PC-3 (cell line): ENCODE measurements at regions not wholly inside any gene's neighbourhood (a gene's known extent, or its start where the extent isn't known, plus 50 kb on each side); places are given as distances from the start of the nearest gene placed in this dataset.

Experiments
- ATAC-seq: fragments of 200-7000 bp; cut with Tn5 transposase; 2 replicates; pipeline ENCODE4 v1.9.1; 2020; ENCODE audit warnings: mild to moderate bottlenecking, moderate library complexity
- BruUV-seq: library from RNA; stranded (reverse); fragments of 400-500 nt; replicated peaks from 2 replicates; lab custom pipeline; 2021; lab: Mats Ljungman, UMichigan
- CTCF ChIA-PET: fragments of 300-600 bp; sonication (Branson Sonifier 250); formaldehyde crosslinking; loops from one replicate; lab custom pipeline; 2022; ENCODE audit warnings: antibody characterized with exemption; lab: Charles Lee
- POLR2A ChIA-PET: fragments of 300-600 bp; sonication (Branson Sonifier 250); formaldehyde crosslinking; loops from one replicate; lab custom pipeline; 2022; ENCODE audit warnings: antibody characterized with exemption; ENCODE audit not compliant: unreplicated experiment; lab: Charles Lee
- DNase-seq: peaks from one replicate; pipeline ENCODE4 v3.0.0-alpha.2; 2015
- H2AFZ ChIP-seq: fragments of 300-600 bp; sonication (generic); 2 replicates; pipeline ENCODE4 v1.6.0; 2016; ENCODE audit warnings: antibody characterized with exemption, low read length
- H3F3A ChIP-seq: fragments of 300-600 bp; sonication (generic); one replicate; pipeline ENCODE4 v1.6.0; 2017; ENCODE audit warnings: antibody characterized with exemption, low read length, control low read depth, mild to moderate bottlenecking; ENCODE audit not compliant: unreplicated experiment
- H3K27ac ChIP-seq: fragments of 300-600 bp; sonication (generic); 2 replicates; pipeline ENCODE4 v1.5.1; 2016; ENCODE audit warnings: mild to moderate bottlenecking, low read length
- H3K27me3 ChIP-seq: fragments of 300-600 bp; sonication (generic); 2 replicates; pipeline ENCODE4 v1.6.1; 2016; ENCODE audit warnings: low read length, mixed read lengths
- H3K36me3 ChIP-seq: fragments of 300-600 bp; sonication (generic); 2 replicates; pipeline ENCODE4 v1.6.1; 2016; ENCODE audit warnings: low read depth, mixed run types, low read length, mixed read lengths
- H3K4me1 ChIP-seq: fragments of 300-600 bp; sonication (generic); 2 replicates; pipeline ENCODE4 v1.5.1; 2016; ENCODE audit warnings: low read length; ENCODE audit not compliant: insufficient read depth
- H3K4me2 ChIP-seq: fragments of 300-600 bp; sonication (generic); 2 replicates; pipeline ENCODE4 v1.6.0; 2016; ENCODE audit warnings: low read length
- H3K4me3 ChIP-seq: fragments of 300-600 bp; sonication (generic); 2 replicates; pipeline ENCODE4 v1.5.1; 2016; ENCODE audit warnings: mild to moderate bottlenecking, low read length, mixed read lengths
- H3K79me2 ChIP-seq: fragments of 300-600 bp; sonication (generic); 2 replicates; pipeline ENCODE4 v1.6.1; 2017; ENCODE audit warnings: low read length, mixed read lengths
- H3K9ac ChIP-seq: fragments of 300-600 bp; sonication (generic); 2 replicates; pipeline ENCODE4 v1.6.0; 2016; ENCODE audit warnings: mild to moderate bottlenecking, low read length
- H3K9me2 ChIP-seq: fragments of 300-600 bp; sonication (generic); replicated peaks from 2 replicates; pipeline ENCODE4 v1.6.1; 2016; ENCODE audit warnings: mixed run types, low read length, mixed read lengths
- H3K9me3 ChIP-seq: fragments of 300-600 bp; sonication (generic); 2 replicates; pipeline ENCODE4 v1.6.1; 2016; ENCODE audit warnings: low read length, mixed read lengths
- H4K20me1 ChIP-seq: fragments of 300-600 bp; sonication (generic); 2 replicates; pipeline ENCODE4 v1.6.1; 2016; ENCODE audit warnings: low read length, mixed read lengths
- CTCF ChIP-seq: fragments of 300-600 bp; sonication (generic); conservative IDR thresholded peaks from 2 replicates; pipeline ENCODE4 v1.5.1; 2017; ENCODE audit warnings: antibody characterized with exemption, low read depth, mild to moderate bottlenecking, low read length
- EZH2 ChIP-seq: fragments of 300-600 bp; sonication (generic); IDR thresholded peaks from one replicate; pipeline ENCODE4 v1.6.1; 2017; ENCODE audit warnings: antibody characterized with exemption, mild to moderate bottlenecking, low read length; ENCODE audit not compliant: unreplicated experiment
- EZH2phosphoT487 ChIP-seq: fragments of 300-600 bp; sonication (generic); IDR thresholded peaks from 2 replicates; pipeline ENCODE4 v1.6.1; 2018; ENCODE audit warnings: mild to moderate bottlenecking, antibody characterized with exemption, low read length, borderline replicate concordance
- intact Hi-C: fragments of 100-400 bp; cut with micrococcal nuclease; formaldehyde crosslinking; loops from 2 replicates; pipeline ENCODE4 v1.9.0; 2023

- Histone ChIP-seq H2AFZ (no peak overlapping the region), H3K4me2 (no peak overlapping the region), H3K9me3 (no peaks in the 10 kb centered on the region), H3K4me3 (no peak overlapping the region), H3K9ac (no peak overlapping the region), H3F3A (no peaks in the 10 kb centered on the region), H3K4me1 (no peaks in the 10 kb centered on the region), H3K36me3 (no peaks in the 10 kb centered on the region), H3K27ac (no peak overlapping the region), H3K27me3 (peaks cover 86% of the 10 kb centered on the region), H3K79me2 (no peaks in the 10 kb centered on the region), H4K20me1 (no peaks in the 10 kb centered on the region), H3K9me2 (no peaks in the 10 kb centered on the region)
- intact Hi-C loops, result no loop called here
- no peak for ATAC-seq
- DNase-seq, result no peak
- BruUV-seq, result no TSS peak
- TF ChIP-seq EZH2phosphoT487, result no peak
- no peak for TF ChIP-seq EZH2
- TF ChIP-seq CTCF, result no peak
- ChIA-PET CTCF (no interaction called here), POLR2A (no interaction called here)
These were observed 345.8 kb downstream of the ALG10 start for GRCh38 chr12:34368079-34368478.

GRCh38 chr12:34371050-34371449 lies 348.8 kb downstream of the ALG10 start:
- Histone ChIP-seq H3K9me3 (no peaks in the 10 kb centered on the region), H2AFZ (no peak overlapping the region), H3K36me3 (no peaks in the 10 kb centered on the region), H3K4me3 (no peak overlapping the region), H3K9me2 (no peaks in the 10 kb centered on the region), H3K27ac (no peak overlapping the region), H3K4me2 (no peak overlapping the region), H3F3A (no peaks in the 10 kb centered on the region), H4K20me1 (no peaks in the 10 kb centered on the region), H3K79me2 (no peaks in the 10 kb centered on the region), H3K9ac (no peak overlapping the region), H3K27me3 (peaks cover 75% of the 10 kb centered on the region), H3K4me1 (no peaks in the 10 kb centered on the region)
- POLR2A ChIA-PET, result no interaction called here
- TF ChIP-seq EZH2 (no peak), EZH2phosphoT487 (no peak), CTCF (no peak)
- BruUV-seq, result no TSS peak
- ATAC-seq (no peak), DNase-seq (no peak)
- intact Hi-C loops, result no loop called here
- CTCF ChIA-PET, result no interaction called here

GRCh38 chr12:34372003-34372402 lies 349.7 kb downstream of the ALG10 start:
- ChIA-PET CTCF (no interaction called here), POLR2A (no interaction called here)
- ATAC-seq (no peak), DNase-seq (no peak)
- no peaks in the 10 kb centered on the region for H3K9me3 ChIP-seq
- TF ChIP-seq EZH2 (no peak), CTCF (no peak), EZH2phosphoT487 (no peak)
- no peak overlapping the region for H3K27ac ChIP-seq
- intact Hi-C loops, result no loop called here
- H3K27me3 ChIP-seq, result peaks cover 72% of the 10 kb centered on the region
- H2AFZ ChIP-seq, result no peak overlapping the region
- no peaks in the 10 kb centered on the region for H3K36me3 ChIP-seq
- no peak overlapping the region for H3K4me3 ChIP-seq
- no peaks in the 10 kb centered on the region for H3K79me2 ChIP-seq
- no peak overlapping the region for H3K9ac ChIP-seq
- H3F3A ChIP-seq, result no peaks in the 10 kb centered on the region
- no peaks in the 10 kb centered on the region for H4K20me1 ChIP-seq
- H3K9me2 ChIP-seq, result no peaks in the 10 kb centered on the region
- H3K4me1 ChIP-seq, result no peaks in the 10 kb centered on the region
- BruUV-seq, result no TSS peak
- H3K4me2 ChIP-seq, result no peak overlapping the region
